Neural cell (in vitro differentiated cells): ENCODE measurements at regions not wholly inside any gene's neighbourhood (a gene's known extent, or its start where the extent isn't known, plus 50 kb on each side); places are given as distances from the start of the nearest gene placed in this dataset.

ENCODE experiments used
- H2AFZ ChIP-seq: fragments of 200-600, 300-800 bp; sonication (generic), shearing (Covaris generic); 2 replicates; pipeline ENCODE4 v1.6.0; 2014; ENCODE audit warnings: low read depth, mild to moderate bottlenecking, antibody characterized with exemption, low read length, moderate library complexity
- H3F3A ChIP-seq: fragments of 200-600 bp; shearing (Covaris generic); 2 replicates; pipeline ENCODE4 v1.6.1; 2016; ENCODE audit warnings: mild to moderate bottlenecking, moderate library complexity, mixed read lengths, antibody characterized with exemption, low read length; ENCODE audit not compliant: insufficient read depth, poor library complexity, severe bottlenecking
- H3K27ac ChIP-seq: fragments of 200-600, 300-800 bp; sonication (generic), shearing (Covaris generic); 2 replicates; pipeline ENCODE4 v1.5.1; 2014; ENCODE audit warnings: mild to moderate bottlenecking, low read length, moderate library complexity
- H3K27me3 ChIP-seq: fragments of 300-800, 200-600 bp; sonication (generic), shearing (Covaris generic); 2 replicates; pipeline ENCODE4 v1.6.0; 2014; ENCODE audit warnings: mild to moderate bottlenecking, low read depth, low read length, moderate library complexity; ENCODE audit not compliant: insufficient read depth
- H3K36me3 ChIP-seq: fragments of 300-800, 200-600 bp; sonication (generic), shearing (Covaris generic); 2 replicates; pipeline ENCODE4 v1.5.1; 2014; ENCODE audit warnings: mild to moderate bottlenecking, antibody characterized with exemption, low read length, moderate library complexity; ENCODE audit not compliant: insufficient read depth
- H3K4me2 ChIP-seq: fragments of 300-800, 200-600 bp; sonication (generic), shearing (Covaris generic); 2 replicates; pipeline ENCODE4 v1.6.0; 2014; ENCODE audit warnings: mild to moderate bottlenecking, low read length
- H3K4me3 ChIP-seq: fragments of 300-800, 200-600 bp; sonication (generic), shearing (Covaris generic); 2 replicates; pipeline ENCODE4 v1.5.1; 2014; ENCODE audit warnings: mild to moderate bottlenecking, low read length, moderate library complexity
- H3K79me2 ChIP-seq: fragments of 200-600 bp; shearing (Covaris generic); replicated peaks from 2 replicates; pipeline ENCODE4 v1.6.0; 2014; ENCODE audit warnings: mild to moderate bottlenecking, low read length, moderate library complexity; ENCODE audit not compliant: insufficient read depth
- H3K9ac ChIP-seq: fragments of 300-800, 200-600 bp; sonication (generic), shearing (Covaris generic); 2 replicates; pipeline ENCODE4 v1.6.1; 2016; ENCODE audit warnings: mild to moderate bottlenecking, low read length, mixed read lengths
- H3K9me2 ChIP-seq: fragments of 200-600 bp; shearing (Covaris generic); 2 replicates; pipeline ENCODE4 v1.6.1; 2016; ENCODE audit warnings: mild to moderate bottlenecking, low read length, mixed read lengths; ENCODE audit not compliant: insufficient read depth
- H3K9me3 ChIP-seq: fragments of 200-600, 300-800 bp; sonication (generic), shearing (Covaris generic); 2 replicates; pipeline ENCODE4 v1.6.1; 2016; ENCODE audit warnings: mild to moderate bottlenecking, mixed run types, low read length, moderate library complexity, mixed read lengths
- H4K20me1 ChIP-seq: fragments of 200-600 bp; shearing (Covaris generic); 2 replicates; pipeline ENCODE4 v1.6.1; 2016; ENCODE audit warnings: mild to moderate bottlenecking, mixed run types; ENCODE audit not compliant: insufficient read depth
- CTCF ChIP-seq: fragments of 450-650 bp; IDR thresholded peaks from 2 replicates; pipeline ENCODE4 v1.5.1; 2014; ENCODE audit warnings: antibody characterized with exemption, mild to moderate bottlenecking, moderate library complexity; ENCODE audit not compliant: poor library complexity, severe bottlenecking
- EP300 ChIP-seq: fragments of 450-650 bp; conservative IDR thresholded peaks from 2 replicates; pipeline ENCODE4 v1.6.1; 2014; ENCODE audit warnings: antibody characterized with exemption, mild to moderate bottlenecking, moderate library complexity; ENCODE audit not compliant: poor library complexity, severe bottlenecking
- EZH2 ChIP-seq: fragments of 200-600, 300-800 bp; shearing (Covaris generic), sonication (generic); IDR thresholded peaks from 2 replicates; pipeline ENCODE4 v1.6.1; 2014; ENCODE audit warnings: antibody characterized with exemption, low read length, borderline replicate concordance, mild to moderate bottlenecking; ENCODE audit not compliant: insufficient read depth, poor library complexity, severe bottlenecking
- MXI1 ChIP-seq: fragments of 450-650 bp; conservative IDR thresholded peaks from 2 replicates; pipeline ENCODE4 v1.6.1; 2014; ENCODE audit warnings: antibody characterized with exemption, mild to moderate bottlenecking; ENCODE audit not compliant: poor library complexity, severe bottlenecking
- POLR2AphosphoS5 ChIP-seq: IDR thresholded peaks from 2 replicates; pipeline ENCODE4 v1.6.1; 2012
- RAD21 ChIP-seq: fragments of 450-650 bp; conservative IDR thresholded peaks from 2 replicates; pipeline ENCODE4 v1.6.1; 2014; ENCODE audit warnings: antibody characterized with exemption, mild to moderate bottlenecking, moderate library complexity
- REST ChIP-seq: IDR thresholded peaks from 2 replicates; pipeline ENCODE4 v1.6.1; 2012; ENCODE audit warnings: borderline replicate concordance
- SMC3 ChIP-seq: fragments of 450-650 bp; conservative IDR thresholded peaks from 2 replicates; pipeline ENCODE4 v1.6.1; 2014; ENCODE audit warnings: antibody characterized with exemption, mild to moderate bottlenecking, moderate library complexity; ENCODE audit not compliant: poor library complexity
- TAF1 ChIP-seq: IDR thresholded peaks from 2 replicates; pipeline ENCODE4 v1.6.1; 2012; ENCODE audit warnings: low read depth

GRCh38 chr22:49326558-49326957 is 501.1 kb downstream of the BRD1 start:
- H3K27ac ChIP-seq, result no peak overlapping the region
- H3K27me3 ChIP-seq, result no peaks in the 10 kb centered on the region
- no peaks in the 10 kb centered on the region for H3K36me3 ChIP-seq
- H2AFZ ChIP-seq, result no peak overlapping the region
- TF ChIP-seq EZH2 (no peak), RAD21 (no peak), CTCF (no peak), EP300 (no peak), REST (no peak), SMC3 (no peak), TAF1 (no peak), POLR2AphosphoS5 (no peak), MXI1 (no peak)
- no peaks in the 10 kb centered on the region for H3K79me2 ChIP-seq
- H4K20me1 ChIP-seq, result no peaks in the 10 kb centered on the region
- peaks cover 5% of the 10 kb centered on the region for H3K9me3 ChIP-seq
- no peak overlapping the region for H3K9ac ChIP-seq
- H3K9me2 ChIP-seq, result no peaks in the 10 kb centered on the region
- no peak overlapping the region for H3K4me2 ChIP-seq
- no peaks in the 10 kb centered on the region for H3F3A ChIP-seq
- no peak overlapping the region for H3K4me3 ChIP-seq

GRCh38 chr22:49325531-49326395 is 501.9 kb downstream of the BRD1 start:
- no peaks in the 10 kb centered on the region for H3K27me3 ChIP-seq
- H3K27ac ChIP-seq, result no peak overlapping the region
- H3K36me3 ChIP-seq, result no peaks in the 10 kb centered on the region
- H3F3A ChIP-seq, result no peaks in the 10 kb centered on the region
- H2AFZ ChIP-seq, result no peak overlapping the region
- H3K4me2 ChIP-seq, result no peak overlapping the region
- peaks cover 5% of the 10 kb centered on the region for H3K9me3 ChIP-seq
- H3K9me2 ChIP-seq, result no peaks in the 10 kb centered on the region
- TF ChIP-seq SMC3, result no peak
- H3K79me2 ChIP-seq, result no peaks in the 10 kb centered on the region
- H4K20me1 ChIP-seq, result no peaks in the 10 kb centered on the region
- no peak overlapping the region for H3K9ac ChIP-seq
- H3K4me3 ChIP-seq, result no peak overlapping the region
